ENCODE measurements at regions not wholly inside any gene's neighbourhood (a gene's known extent, or its start where the extent isn't known, plus 50 kb on each side); places are given as distances from the start of the nearest gene placed in this dataset.

GRCh38 chr14:34135492-34135891 is 184.6 kb upstream of the EGLN3 start:
- Histone ChIP-seq H3K4me2 (ENCODE audit: low read length) (no peak overlapping the region), H3F3A (ENCODE audit: insufficient read depth, low read length, poor library complexity, severe bottlenecking) (no peaks in the 10 kb centered on the region), H4K20me1 (ENCODE audit: insufficient read depth) (no peaks in the 10 kb centered on the region), H3K9me2 (ENCODE audit: insufficient read depth, low read length) (no peaks in the 10 kb centered on the region), H3K79me2 (replicated peaks; ENCODE audit: insufficient read depth, low read length) (no peaks in the 10 kb centered on the region), H3K27me3 (ENCODE audit: insufficient read depth, low read depth, low read length) (no peaks in the 10 kb centered on the region), H3K36me3 (ENCODE audit: insufficient read depth, low read length) (no peaks in the 10 kb centered on the region), H3K9me3 (ENCODE audit: low read length) (no peaks in the 10 kb centered on the region), H3K9ac (ENCODE audit: low read length) (no peak overlapping the region), H3K27ac (ENCODE audit: low read length) (no peak overlapping the region), H2AFZ (ENCODE audit: low read depth, low read length) (no peak overlapping the region), H3K4me3 (ENCODE audit: low read length) (no peak overlapping the region)
- TF ChIP-seq TAF1 (IDR thresholded peaks at IDR 0.05; ENCODE audit: low read depth): no peak
- no peak for TF ChIP-seq EZH2 (IDR thresholded peaks at IDR 0.05; ENCODE audit: borderline replicate concordance, insufficient read depth, low read length, poor library complexity, severe bottlenecking)
- no peak for TF ChIP-seq POLR2AphosphoS5 (IDR thresholded peaks at IDR 0.05)
- TF ChIP-seq REST (IDR thresholded peaks at IDR 0.05; ENCODE audit: borderline replicate concordance): no peak
- TF ChIP-seq EP300 (conservative IDR thresholded peaks at IDR 0.05; ENCODE audit: poor library complexity, severe bottlenecking): no peak
- TF ChIP-seq MXI1 (conservative IDR thresholded peaks at IDR 0.05; ENCODE audit: poor library complexity, severe bottlenecking): no peak

GRCh38 chr14:34134484-34134883 is 183.6 kb upstream of the EGLN3 start:
- H4K20me1 ChIP-seq (ENCODE audit: insufficient read depth): no peaks in the 10 kb centered on the region
- H3K36me3 ChIP-seq (ENCODE audit: insufficient read depth, low read length): no peaks in the 10 kb centered on the region
- TF ChIP-seq EP300 (conservative IDR thresholded peaks at IDR 0.05; ENCODE audit: poor library complexity, severe bottlenecking) (no peak), RAD21 (conservative IDR thresholded peaks at IDR 0.05) (no peak), MXI1 (conservative IDR thresholded peaks at IDR 0.05; ENCODE audit: poor library complexity, severe bottlenecking) (no peak), REST (IDR thresholded peaks at IDR 0.05; ENCODE audit: borderline replicate concordance) (no peak)
- no peak overlapping the region for H3K9ac ChIP-seq (ENCODE audit: low read length)
- H3K9me3 ChIP-seq (ENCODE audit: low read length): no peaks in the 10 kb centered on the region
- H3K4me3 ChIP-seq (ENCODE audit: low read length): no peak overlapping the region
- no peaks in the 10 kb centered on the region for H3K79me2 ChIP-seq (replicated peaks; ENCODE audit: insufficient read depth, low read length)
- no peak overlapping the region for H2AFZ ChIP-seq (ENCODE audit: low read depth, low read length)
- H3K27ac ChIP-seq (ENCODE audit: low read length): no peak overlapping the region
- H3K4me2 ChIP-seq (ENCODE audit: low read length): no peak overlapping the region
- no peaks in the 10 kb centered on the region for H3K9me2 ChIP-seq (ENCODE audit: insufficient read depth, low read length)
- no peaks in the 10 kb centered on the region for H3F3A ChIP-seq (ENCODE audit: insufficient read depth, low read length, poor library complexity, severe bottlenecking)
- H3K27me3 ChIP-seq (ENCODE audit: insufficient read depth, low read depth, low read length): no peaks in the 10 kb centered on the region
